ENCODE measurements at regions not wholly inside any gene's neighbourhood (a gene's known extent, or its start where the extent isn't known, plus 50 kb on each side); places are given as distances from the start of the nearest gene placed in this dataset.

DNA sequence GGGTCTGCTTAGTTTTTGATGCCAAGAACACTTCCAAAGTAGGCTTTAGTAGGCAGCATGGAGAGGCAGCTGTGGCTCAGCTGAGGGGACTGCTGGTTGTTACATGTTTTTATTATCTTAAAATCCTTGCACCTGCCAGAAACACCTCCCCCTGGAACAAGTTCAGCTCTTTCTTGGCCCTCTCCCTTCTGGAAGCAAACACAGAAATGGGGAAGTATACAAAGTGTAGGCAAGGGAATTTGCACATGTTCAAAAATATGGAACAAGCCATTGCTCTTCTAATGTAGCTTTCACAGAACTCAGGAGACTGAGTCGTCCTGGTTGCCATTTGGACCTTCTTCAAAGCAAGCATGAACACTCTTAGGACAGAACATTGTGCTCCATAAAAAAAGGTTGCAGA is 169.1 kb upstream of the SEMA6D start:
- ChIA-PET CTCF (no interaction called here), POLR2A (no interaction called here)
- H3K36me3 ChIP-seq (ENCODE audit: control insufficient read depth, insufficient read depth, low read length), result no peaks in the 10 kb centered on the region
- no peak overlapping the region for H3K4me3 ChIP-seq (ENCODE audit: low read depth in 2 of 2, low read length in 2 of 2)
- H3K9me3 ChIP-seq (ENCODE audit: control insufficient read depth, insufficient read depth, low read depth, low read length), result no peaks in the 10 kb centered on the region
- H3K27ac ChIP-seq (ENCODE audit: low read length), result no peak overlapping the region
- TF ChIP-seq POLR2AphosphoS5 (IDR thresholded peaks at IDR 0.05; ENCODE audit: low read depth, low read length), result no peak
- no peaks in the 10 kb centered on the region for H3K27me3 ChIP-seq (ENCODE audit: control insufficient read depth, insufficient read depth, low read length)
- intact Hi-C loops (cut with micrococcal nuclease; ENCODE audit: unreplicated experiment), result no loop called here
- in situ Hi-C loops (cut with HindIII; ENCODE audit: low pct_unique_long_range_greater_than_20kb, low sequenced_read_pairs), result no loop called here
- BruUV-seq (replicated peaks), result no TSS peak
- DNase-seq (ENCODE audit: low read depth, low spot score) (no peak), ATAC-seq (no peak)
- no peaks in the 10 kb centered on the region for H3K4me1 ChIP-seq (ENCODE audit: control insufficient read depth, insufficient read depth, low read length)

DNA sequence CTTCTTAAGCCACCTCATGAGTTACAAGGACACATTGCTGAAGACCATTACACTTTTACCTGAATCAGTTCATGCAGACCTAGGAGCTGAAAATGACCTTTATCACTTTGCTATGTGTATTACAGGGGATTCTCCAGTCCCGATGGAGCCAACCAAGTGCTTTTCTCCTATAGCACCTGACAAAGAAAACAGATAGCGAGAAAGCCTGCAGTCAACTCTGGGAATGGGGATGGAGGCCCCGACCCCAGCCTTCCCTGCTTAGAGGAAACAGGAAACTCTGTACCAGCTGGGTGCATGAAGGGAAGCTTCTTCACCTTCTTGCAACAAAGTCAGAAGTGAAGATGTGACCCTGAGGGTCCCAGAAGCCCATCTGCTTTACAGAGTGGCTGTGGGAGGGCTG is 168.3 kb upstream of the SEMA6D start:
- Histone ChIP-seq H3K9me3 (ENCODE audit: control insufficient read depth, insufficient read depth, low read depth, low read length) (no peaks in the 10 kb centered on the region), H3K4me1 (ENCODE audit: control insufficient read depth, insufficient read depth, low read length) (no peaks in the 10 kb centered on the region), H3K4me3 (ENCODE audit: low read depth in 2 of 2, low read length in 2 of 2) (no peak overlapping the region), H3K27ac (ENCODE audit: low read length) (no peak overlapping the region), H3K36me3 (ENCODE audit: control insufficient read depth, insufficient read depth, low read length) (no peaks in the 10 kb centered on the region), H3K27me3 (ENCODE audit: control insufficient read depth, insufficient read depth, low read length) (no peaks in the 10 kb centered on the region)
- DNase-seq (ENCODE audit: low read depth, low spot score) (no peak), ATAC-seq (no peak)
- in situ Hi-C loops (cut with HindIII; ENCODE audit: low pct_unique_long_range_greater_than_20kb, low sequenced_read_pairs), result no loop called here
- intact Hi-C loops (cut with micrococcal nuclease; ENCODE audit: unreplicated experiment), result no loop called here
- TF ChIP-seq POLR2AphosphoS5 (IDR thresholded peaks at IDR 0.05; ENCODE audit: low read depth, low read length) (no peak), SIN3A (IDR thresholded peaks at IDR 0.05; ENCODE audit: borderline replicate concordance, insufficient read depth, low read depth, low read length) (no peak), TCF7L2 (IDR thresholded peaks at IDR 0.05; ENCODE audit: low read depth, low read length) (no peak)
- TF ChIP-seq, protein P1, sequence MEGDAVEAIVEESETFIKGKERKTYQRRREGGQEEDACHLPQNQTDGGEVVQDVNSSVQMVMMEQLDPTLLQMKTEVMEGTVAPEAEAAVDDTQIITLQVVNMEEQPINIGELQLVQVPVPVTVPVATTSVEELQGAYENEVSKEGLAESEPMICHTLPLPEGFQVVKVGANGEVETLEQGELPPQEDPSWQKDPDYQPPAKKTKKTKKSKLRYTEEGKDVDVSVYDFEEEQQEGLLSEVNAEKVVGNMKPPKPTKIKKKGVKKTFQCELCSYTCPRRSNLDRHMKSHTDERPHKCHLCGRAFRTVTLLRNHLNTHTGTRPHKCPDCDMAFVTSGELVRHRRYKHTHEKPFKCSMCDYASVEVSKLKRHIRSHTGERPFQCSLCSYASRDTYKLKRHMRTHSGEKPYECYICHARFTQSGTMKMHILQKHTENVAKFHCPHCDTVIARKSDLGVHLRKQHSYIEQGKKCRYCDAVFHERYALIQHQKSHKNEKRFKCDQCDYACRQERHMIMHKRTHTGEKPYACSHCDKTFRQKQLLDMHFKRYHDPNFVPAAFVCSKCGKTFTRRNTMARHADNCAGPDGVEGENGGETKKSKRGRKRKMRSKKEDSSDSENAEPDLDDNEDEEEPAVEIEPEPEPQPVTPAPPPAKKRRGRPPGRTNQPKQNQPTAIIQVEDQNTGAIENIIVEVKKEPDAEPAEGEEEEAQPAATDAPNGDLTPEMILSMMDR (IDR thresholded peaks at IDR 0.05), result no peak
- TF ChIP-seq, protein P2, sequence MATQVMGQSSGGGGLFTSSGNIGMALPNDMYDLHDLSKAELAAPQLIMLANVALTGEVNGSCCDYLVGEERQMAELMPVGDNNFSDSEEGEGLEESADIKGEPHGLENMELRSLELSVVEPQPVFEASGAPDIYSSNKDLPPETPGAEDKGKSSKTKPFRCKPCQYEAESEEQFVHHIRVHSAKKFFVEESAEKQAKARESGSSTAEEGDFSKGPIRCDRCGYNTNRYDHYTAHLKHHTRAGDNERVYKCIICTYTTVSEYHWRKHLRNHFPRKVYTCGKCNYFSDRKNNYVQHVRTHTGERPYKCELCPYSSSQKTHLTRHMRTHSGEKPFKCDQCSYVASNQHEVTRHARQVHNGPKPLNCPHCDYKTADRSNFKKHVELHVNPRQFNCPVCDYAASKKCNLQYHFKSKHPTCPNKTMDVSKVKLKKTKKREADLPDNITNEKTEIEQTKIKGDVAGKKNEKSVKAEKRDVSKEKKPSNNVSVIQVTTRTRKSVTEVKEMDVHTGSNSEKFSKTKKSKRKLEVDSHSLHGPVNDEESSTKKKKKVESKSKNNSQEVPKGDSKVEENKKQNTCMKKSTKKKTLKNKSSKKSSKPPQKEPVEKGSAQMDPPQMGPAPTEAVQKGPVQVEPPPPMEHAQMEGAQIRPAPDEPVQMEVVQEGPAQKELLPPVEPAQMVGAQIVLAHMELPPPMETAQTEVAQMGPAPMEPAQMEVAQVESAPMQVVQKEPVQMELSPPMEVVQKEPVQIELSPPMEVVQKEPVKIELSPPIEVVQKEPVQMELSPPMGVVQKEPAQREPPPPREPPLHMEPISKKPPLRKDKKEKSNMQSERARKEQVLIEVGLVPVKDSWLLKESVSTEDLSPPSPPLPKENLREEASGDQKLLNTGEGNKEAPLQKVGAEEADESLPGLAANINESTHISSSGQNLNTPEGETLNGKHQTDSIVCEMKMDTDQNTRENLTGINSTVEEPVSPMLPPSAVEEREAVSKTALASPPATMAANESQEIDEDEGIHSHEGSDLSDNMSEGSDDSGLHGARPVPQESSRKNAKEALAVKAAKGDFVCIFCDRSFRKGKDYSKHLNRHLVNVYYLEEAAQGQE (IDR thresholded peaks at IDR 0.05; ENCODE audit: insufficient read depth in 1 of 2, low read depth in 2 of 2, low read length in 1 of 2), result no peak
- BruUV-seq (replicated peaks), result no TSS peak
- ChIA-PET CTCF (no interaction called here), POLR2A (no interaction called here)

DNA sequence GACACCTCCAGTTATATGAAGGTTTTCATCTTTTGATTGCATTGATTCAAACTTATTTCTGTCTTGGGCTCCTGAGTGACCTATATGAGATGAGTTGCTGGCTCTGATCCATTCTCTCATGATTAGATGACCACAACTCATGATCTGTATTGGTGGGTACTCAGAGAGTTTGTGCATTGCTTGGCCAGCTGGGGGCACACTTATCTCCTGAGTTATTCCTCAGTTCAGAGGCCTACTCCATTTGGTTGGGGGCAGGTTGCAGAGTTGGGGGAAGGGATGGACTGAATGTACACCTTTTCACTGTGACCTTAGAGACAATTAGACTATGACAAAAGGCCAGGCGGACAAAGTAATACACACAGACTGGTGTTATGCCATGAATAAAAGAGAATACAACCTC is 166.2 kb upstream of the SEMA6D start:
- H3K4me1 ChIP-seq (ENCODE audit: control insufficient read depth, insufficient read depth, low read length), result no peaks in the 10 kb centered on the region
- no peaks in the 10 kb centered on the region for H3K27me3 ChIP-seq (ENCODE audit: control insufficient read depth, insufficient read depth, low read length)
- no TSS peak for BruUV-seq (replicated peaks)
- ChIA-PET CTCF (no interaction called here), POLR2A (interaction anchor here (0.6 kb wide), 1 partner anchor 1578 kb away, joined by 3 read pairs; no protein-coding TSS in a partner anchor)
- DNase-seq (ENCODE audit: low read depth, low spot score), result no peak
- in situ Hi-C loops (cut with HindIII; ENCODE audit: low pct_unique_long_range_greater_than_20kb, low sequenced_read_pairs), result no loop called here
- H3K4me3 ChIP-seq (ENCODE audit: low read depth in 2 of 2, low read length in 2 of 2), result no peak overlapping the region
- intact Hi-C loops (cut with micrococcal nuclease; ENCODE audit: unreplicated experiment), result no loop called here
- H3K36me3 ChIP-seq (ENCODE audit: control insufficient read depth, insufficient read depth, low read length), result no peaks in the 10 kb centered on the region
- H3K27ac ChIP-seq (ENCODE audit: low read length), result no peak overlapping the region
- ATAC-seq, result no peak
- TF ChIP-seq, protein P2 (IDR thresholded peaks at IDR 0.05; ENCODE audit: insufficient read depth in 1 of 2, low read depth in 2 of 2, low read length in 1 of 2), result no peak
- TF ChIP-seq TCF7L2 (IDR thresholded peaks at IDR 0.05; ENCODE audit: low read depth, low read length) (no peak), POLR2AphosphoS5 (IDR thresholded peaks at IDR 0.05; ENCODE audit: low read depth, low read length) (no peak), SIN3A (IDR thresholded peaks at IDR 0.05; ENCODE audit: borderline replicate concordance, insufficient read depth, low read depth, low read length) (no peak)
- TF ChIP-seq, protein P1 (IDR thresholded peaks at IDR 0.05), result no peak
- no peaks in the 10 kb centered on the region for H3K9me3 ChIP-seq (ENCODE audit: control insufficient read depth, insufficient read depth, low read depth, low read length)
